HepG2 (cell line): ENCODE measurements at regions not wholly inside any gene's neighbourhood (a gene's known extent, or its start where the extent isn't known, plus 50 kb on each side); places are given as distances from the start of the nearest gene placed in this dataset.

Source experiments
- GLI4 ChIP-seq: sonication (generic); formaldehyde crosslinking; IDR thresholded peaks from 2 replicates; pipeline ENCODE4 v1.5.1; 2020; ENCODE audit warnings: missing genetic modification reagents, mild to moderate bottlenecking, moderate library complexity, borderline replicate concordance
- HOXA9 ChIP-seq: sonication (generic); formaldehyde crosslinking; IDR thresholded peaks from 2 replicates; pipeline ENCODE4 v1.8.1; 2022; ENCODE audit warnings: missing genetic modification reagents, mild to moderate bottlenecking, moderate library complexity, borderline replicate concordance
- MAFG ChIP-seq: sonication (generic); formaldehyde crosslinking; IDR thresholded peaks from 2 replicates; pipeline ENCODE4 v1.5.1; 2020; ENCODE audit warnings: mild to moderate bottlenecking, missing genetic modification reagents
- POLR2A ChIP-seq, 2 experiments: IDR thresholded peaks; 2 replicates each; pipeline ENCODE4 v1.6.1; 2011; ENCODE audit warnings: low read depth in 2 of 2, low read length in 2 of 2, mild to moderate bottlenecking in 1 of 2, moderate library complexity in 1 of 2; ENCODE audit not compliant: insufficient read depth in 1 of 2
- SATB2 ChIP-seq: sonication (generic); formaldehyde crosslinking; IDR thresholded peaks from 2 replicates; pipeline ENCODE4 v1.5.0; 2020; ENCODE audit warnings: missing genetic modification reagents
- TBP ChIP-seq: sonication (generic); formaldehyde crosslinking; IDR thresholded peaks from 2 replicates; pipeline ENCODE4 v1.5.0; 2020; ENCODE audit warnings: missing genetic modification reagents
- ZFP36 ChIP-seq: fragments of 150-350 bp; IDR thresholded peaks from 2 replicates; pipeline ENCODE4 v1.6.1; 2018; ENCODE audit warnings: borderline replicate concordance, low read length, low read depth; ENCODE audit not compliant: partially characterized antibody
- ZHX1 ChIP-seq: sonication (generic); formaldehyde crosslinking; IDR thresholded peaks from 2 replicates; pipeline ENCODE4 v1.8.1; 2022; ENCODE audit warnings: low read depth, mild to moderate bottlenecking, missing genetic modification reagents
- ZNF224 ChIP-seq: sonication (generic); formaldehyde crosslinking; IDR thresholded peaks from 2 replicates; pipeline ENCODE4 v1.5.0; 2020; ENCODE audit warnings: mild to moderate bottlenecking, missing genetic modification reagents
- ZNF354B ChIP-seq: sonication (generic); formaldehyde crosslinking; IDR thresholded peaks from 2 replicates; pipeline ENCODE4 v1.8.0; 2022; ENCODE audit warnings: mild to moderate bottlenecking, missing genetic modification reagents

GRCh38 chr7:20534543-20534942, 80.9 kb upstream of the ABCB5 start:
- TF ChIP-seq ZNF224 (CRISPR knock-in tag): no peak
- TF ChIP-seq POLR2A (IDR thresholded peaks at IDR 0.05; ENCODE audit: insufficient read depth in 1 of 2, low read depth in 2 of 2, low read length in 2 of 2): no peak
- no peak for TF ChIP-seq SATB2 (CRISPR knock-in tag)
- TF ChIP-seq ZFP36: no peak
- no peak for TF ChIP-seq TBP (CRISPR knock-in tag)
- no peak for TF ChIP-seq ZNF354B (CRISPR knock-in tag)
- TF ChIP-seq HOXA9 (CRISPR knock-in tag): no peak
- no peak for TF ChIP-seq GLI4 (CRISPR knock-in tag)
- TF ChIP-seq ZHX1 (CRISPR knock-in tag): no peak
- no peak for TF ChIP-seq MAFG (CRISPR knock-in tag)
